Osteoblast (primary cell): ENCODE measurements at regions not wholly inside any gene's neighbourhood (a gene's known extent, or its start where the extent isn't known, plus 50 kb on each side); places are given as distances from the start of the nearest gene placed in this dataset.

Source experiments
- DNase-seq: peaks from one replicate; pipeline ENCODE4 v3.0.0; 2011; ENCODE audit warnings: low spot score, mixed read lengths; ENCODE audit not compliant: insufficient read length; ENCODE audit errors: missing footprints
- H2AFZ ChIP-seq: 2 replicates; pipeline ENCODE4 v1.6.0; 2011; ENCODE audit warnings: mild to moderate bottlenecking, low read length
- H3K27ac ChIP-seq: 2 replicates; pipeline ENCODE4 v1.5.1; 2011; ENCODE audit warnings: mild to moderate bottlenecking, low read depth, low read length, moderate library complexity
- H3K27me3 ChIP-seq: 2 replicates; pipeline ENCODE4 v1.6.0; 2012; ENCODE audit warnings: mild to moderate bottlenecking, control low read depth, inconsistent platforms, low read length, moderate library complexity; ENCODE audit not compliant: insufficient read depth
- H3K36me3 ChIP-seq: 2 replicates; pipeline ENCODE4 v1.5.1; 2011; ENCODE audit warnings: mild to moderate bottlenecking, low read length, control low read depth, moderate library complexity; ENCODE audit not compliant: insufficient read depth
- H3K4me1 ChIP-seq: 2 replicates; pipeline ENCODE4 v1.5.1; 2011; ENCODE audit warnings: mild to moderate bottlenecking, low read length, control low read depth, moderate library complexity; ENCODE audit not compliant: insufficient read depth
- H3K4me2 ChIP-seq: 2 replicates; pipeline ENCODE4 v1.6.0; 2011; ENCODE audit warnings: mild to moderate bottlenecking, low read length; ENCODE audit not compliant: insufficient read depth
- H3K4me3 ChIP-seq: fragments of 200-600 bp; sonication (generic); 3 replicates; pipeline ENCODE4 v1.5.1; 2012; ENCODE audit warnings: mild to moderate bottlenecking, low read length, inconsistent platforms; ENCODE audit not compliant: insufficient read depth
- H3K79me2 ChIP-seq: 2 replicates; pipeline ENCODE4 v1.6.0; 2012; ENCODE audit warnings: mild to moderate bottlenecking, low read length, control low read depth, inconsistent platforms; ENCODE audit not compliant: insufficient read depth
- H3K9me3 ChIP-seq: 2 replicates; pipeline ENCODE4 v1.5.1; 2011; ENCODE audit warnings: low read depth, low read length, control low read depth
- H4K20me1 ChIP-seq: 2 replicates; pipeline ENCODE4 v1.6.0; 2012; ENCODE audit warnings: mild to moderate bottlenecking, low read length, control low read depth; ENCODE audit not compliant: insufficient read depth
- TF ChIP-seq, protein P1 (sequence below): IDR thresholded peaks from 2 replicates; pipeline ENCODE4 v1.5.1; 2011; ENCODE audit warnings: mild to moderate bottlenecking, low read depth, low read length, moderate library complexity; ENCODE audit errors: extremely low read depth

- no peaks in the 10 kb centered on the region for H4K20me1 ChIP-seq
- no peaks in the 10 kb centered on the region for H3K4me1 ChIP-seq
- no peaks in the 10 kb centered on the region for H3K9me3 ChIP-seq
- no peak overlapping the region for H2AFZ ChIP-seq
- no peak for DNase-seq
- H3K4me3 ChIP-seq: no peak overlapping the region
- no peaks in the 10 kb centered on the region for H3K36me3 ChIP-seq
- TF ChIP-seq, protein P1, sequence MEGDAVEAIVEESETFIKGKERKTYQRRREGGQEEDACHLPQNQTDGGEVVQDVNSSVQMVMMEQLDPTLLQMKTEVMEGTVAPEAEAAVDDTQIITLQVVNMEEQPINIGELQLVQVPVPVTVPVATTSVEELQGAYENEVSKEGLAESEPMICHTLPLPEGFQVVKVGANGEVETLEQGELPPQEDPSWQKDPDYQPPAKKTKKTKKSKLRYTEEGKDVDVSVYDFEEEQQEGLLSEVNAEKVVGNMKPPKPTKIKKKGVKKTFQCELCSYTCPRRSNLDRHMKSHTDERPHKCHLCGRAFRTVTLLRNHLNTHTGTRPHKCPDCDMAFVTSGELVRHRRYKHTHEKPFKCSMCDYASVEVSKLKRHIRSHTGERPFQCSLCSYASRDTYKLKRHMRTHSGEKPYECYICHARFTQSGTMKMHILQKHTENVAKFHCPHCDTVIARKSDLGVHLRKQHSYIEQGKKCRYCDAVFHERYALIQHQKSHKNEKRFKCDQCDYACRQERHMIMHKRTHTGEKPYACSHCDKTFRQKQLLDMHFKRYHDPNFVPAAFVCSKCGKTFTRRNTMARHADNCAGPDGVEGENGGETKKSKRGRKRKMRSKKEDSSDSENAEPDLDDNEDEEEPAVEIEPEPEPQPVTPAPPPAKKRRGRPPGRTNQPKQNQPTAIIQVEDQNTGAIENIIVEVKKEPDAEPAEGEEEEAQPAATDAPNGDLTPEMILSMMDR: no peak
- peaks cover 18% of the 10 kb centered on the region for H3K27me3 ChIP-seq
- H3K79me2 ChIP-seq: no peaks in the 10 kb centered on the region
- no peak overlapping the region for H3K4me2 ChIP-seq
- no peak overlapping the region for H3K27ac ChIP-seq
Measured at GRCh38 chr12:113609692-113610469, 138.2 kb upstream of the LHX5 start.

DNA sequence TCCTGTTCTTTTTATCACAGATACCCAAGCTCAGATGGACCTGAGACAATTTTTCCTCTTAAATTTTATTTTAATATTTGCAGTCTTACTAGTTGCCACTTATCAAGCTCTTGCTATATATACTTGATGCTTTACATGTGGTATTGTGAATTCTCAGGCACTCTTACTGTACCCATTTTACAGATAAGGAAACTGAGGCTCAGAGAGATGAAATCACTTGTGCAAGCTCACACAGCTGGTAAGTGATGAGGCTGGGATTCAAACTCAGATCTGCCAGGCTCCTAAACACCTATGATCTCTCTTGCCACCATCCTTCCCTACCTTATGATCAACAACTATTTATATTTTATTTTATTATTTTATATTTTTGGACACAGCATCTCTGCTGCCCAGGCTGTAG is 133.0 kb upstream of the LHX5 start:
- Histone ChIP-seq H3K4me3 (no peak overlapping the region), H4K20me1 (no peaks in the 10 kb centered on the region), H3K4me2 (no peak overlapping the region), H3K79me2 (no peaks in the 10 kb centered on the region), H3K27ac (no peak overlapping the region), H3K36me3 (no peaks in the 10 kb centered on the region), H3K4me1 (no peaks in the 10 kb centered on the region), H2AFZ (no peak overlapping the region), H3K9me3 (no peaks in the 10 kb centered on the region), H3K27me3 (no peaks in the 10 kb centered on the region)
- TF ChIP-seq, protein P1: no peak
- DNase-seq: no peak

DNA sequence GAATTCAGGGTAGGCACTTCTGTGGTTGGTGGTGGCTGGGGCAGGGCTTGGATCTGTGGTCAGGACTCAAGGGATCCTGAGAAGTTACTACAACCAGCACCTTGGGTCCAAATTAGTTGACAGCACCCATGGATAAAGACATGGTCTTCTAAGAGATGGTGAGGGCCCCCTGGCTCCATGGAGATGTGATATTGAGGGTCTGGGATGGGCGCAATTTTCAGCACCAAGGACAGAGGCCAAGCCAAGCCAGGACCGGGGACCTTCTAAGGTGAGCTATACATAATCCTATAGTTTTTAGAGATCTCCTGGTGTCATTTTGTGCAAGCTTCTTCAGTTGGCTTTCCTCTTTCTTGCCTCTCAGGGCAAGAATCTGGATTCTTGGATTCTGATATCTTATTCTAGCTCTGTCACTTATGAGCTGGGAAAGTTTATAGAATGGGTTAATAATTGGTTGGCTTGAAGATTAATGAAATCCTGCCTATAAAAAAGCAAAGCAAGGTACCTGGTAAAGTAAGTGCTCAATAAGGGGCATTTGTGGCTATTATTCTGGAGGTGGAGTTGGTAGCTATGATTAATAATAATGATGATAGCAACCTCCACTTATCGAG is 130.1 kb upstream of the LHX5 start:
- Histone ChIP-seq H3K27ac (no peak overlapping the region), H3K4me2 (no peak overlapping the region), H4K20me1 (no peaks in the 10 kb centered on the region), H3K4me1 (no peaks in the 10 kb centered on the region), H3K4me3 (no peak overlapping the region), H3K9me3 (no peaks in the 10 kb centered on the region), H3K36me3 (no peaks in the 10 kb centered on the region), H3K79me2 (no peaks in the 10 kb centered on the region), H3K27me3 (no peaks in the 10 kb centered on the region), H2AFZ (no peak overlapping the region)
- DNase-seq: no peak
- TF ChIP-seq, protein P1: no peak

DNA sequence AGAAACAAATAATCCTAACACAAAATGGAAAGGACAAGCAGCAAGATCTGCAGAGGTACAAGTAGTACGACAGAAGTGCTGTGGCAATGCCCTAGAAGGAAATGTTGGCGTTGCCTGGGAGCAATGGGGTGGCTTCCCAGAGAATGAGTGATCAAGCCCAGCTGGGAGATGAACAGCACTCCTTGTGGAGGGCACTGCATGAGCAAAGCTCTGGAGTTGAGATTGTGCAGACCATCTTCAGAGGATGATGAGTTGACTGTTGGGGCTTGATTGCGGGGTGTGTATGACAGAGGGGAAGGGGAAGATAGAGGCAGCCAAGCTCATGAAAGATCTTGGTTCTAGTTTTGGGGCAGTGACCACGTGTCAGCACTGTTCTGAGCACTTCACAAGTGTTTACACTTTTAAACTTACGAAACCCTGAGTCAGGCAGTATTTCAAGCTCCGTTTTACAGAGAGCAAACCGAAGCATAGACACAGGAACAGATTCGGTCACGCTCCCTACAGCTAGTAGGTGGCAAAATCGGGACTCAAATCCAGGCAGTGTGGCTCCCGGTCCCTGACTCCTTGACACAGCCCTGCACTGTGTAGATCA is 127.2 kb upstream of the LHX5 start:
- no peak overlapping the region for H3K27ac ChIP-seq
- no peaks in the 10 kb centered on the region for H3K27me3 ChIP-seq
- no peaks in the 10 kb centered on the region for H3K79me2 ChIP-seq
- no peak for DNase-seq
- no peaks in the 10 kb centered on the region for H4K20me1 ChIP-seq
- H3K4me3 ChIP-seq: no peak overlapping the region
- TF ChIP-seq, protein P1: no peak
- H3K4me1 ChIP-seq: no peaks in the 10 kb centered on the region
- H2AFZ ChIP-seq: no peak overlapping the region
- no peak overlapping the region for H3K4me2 ChIP-seq
- no peaks in the 10 kb centered on the region for H3K36me3 ChIP-seq
- no peaks in the 10 kb centered on the region for H3K9me3 ChIP-seq
